IMR-90 (cell line): ENCODE measurements at regions not wholly inside any gene's neighbourhood (a gene's known extent, or its start where the extent isn't known, plus 50 kb on each side); places are given as distances from the start of the nearest gene placed in this dataset.
A peak's percentile ranks its signal among the peaks of the same experiment; 100 is the strongest.

Source experiments
- ATAC-seq: fragments of 200-7000 bp; cut with Tn5 transposase; 2 replicates; pipeline ENCODE4 v1.9.1; 2020; ENCODE audit warnings: low read depth, mild to moderate bottlenecking, moderate library complexity
- BruUV-seq: library from RNA; stranded (reverse); fragments of 400-500 nt; replicated peaks from 2 replicates; lab custom pipeline; 2021; lab: Mats Ljungman, UMichigan
- CTCF ChIA-PET: fragments of 300-600 bp; formaldehyde crosslinking; extraction: SDS; loops from one replicate; lab custom pipeline; 2021; ENCODE audit warnings: antibody characterized with exemption; lab: Yijun Ruan, JAX
- POLR2A ChIA-PET: fragments of 300-600 bp; sonication (Branson Sonifier 250); formaldehyde crosslinking; loops from one replicate; lab custom pipeline; 2022; ENCODE audit warnings: antibody characterized with exemption; ENCODE audit not compliant: unreplicated experiment; lab: Charles Lee
- DNase-seq: peaks from one replicate; pipeline ENCODE4 v3.0.0; 2013
- H2AFZ ChIP-seq: replicated peaks from 2 replicates; pipeline ENCODE3; 2013; ENCODE audit warnings: low read length, mild to moderate bottlenecking; ENCODE audit not compliant: poor library complexity
- H2AK5ac ChIP-seq: 2 replicates; pipeline ENCODE4 v1.6.1; 2013; ENCODE audit warnings: low read depth, low read length, inconsistent platforms
- H2AK9ac ChIP-seq: replicated peaks from 2 replicates; pipeline ENCODE3; 2013; ENCODE audit warnings: mild to moderate bottlenecking, low read depth, low read length, moderate library complexity; ENCODE audit not compliant: poor library complexity
- H2BK120ac ChIP-seq: 2 replicates; pipeline ENCODE4 v1.6.1; 2013; ENCODE audit warnings: low read depth, low read length, inconsistent platforms
- H2BK15ac ChIP-seq: 3 replicates; pipeline ENCODE4 v1.6.1; 2013; ENCODE audit warnings: low read depth, low read length, inconsistent platforms
- H2BK20ac ChIP-seq: 2 replicates; pipeline ENCODE4 v1.6.1; 2013; ENCODE audit warnings: low read depth, mild to moderate bottlenecking, inconsistent platforms, low read length, moderate library complexity
- H2BK5ac ChIP-seq: 2 replicates; pipeline ENCODE4 v1.6.1; 2013; ENCODE audit warnings: mild to moderate bottlenecking, low read depth, low read length, inconsistent platforms; ENCODE audit not compliant: poor library complexity, severe bottlenecking
- H3K14ac ChIP-seq: replicated peaks from 2 replicates; pipeline ENCODE4 v1.6.1; 2013; ENCODE audit warnings: low read depth, low read length, inconsistent platforms
- H3K18ac ChIP-seq: 2 replicates; pipeline ENCODE4 v1.6.1; 2013; ENCODE audit warnings: low read depth, low read length, control low read depth
- H3K23ac ChIP-seq: 2 replicates; pipeline ENCODE4 v1.6.1; 2013; ENCODE audit warnings: low read depth, low read length, inconsistent platforms
- H3K27ac ChIP-seq: 2 replicates; pipeline ENCODE4 v1.5.1; 2013; ENCODE audit warnings: mild to moderate bottlenecking, control low read depth, low read length; ENCODE audit not compliant: insufficient read depth
- H3K27me3 ChIP-seq: 2 replicates; pipeline ENCODE4 v1.6.1; 2013; ENCODE audit warnings: low read length; ENCODE audit not compliant: control insufficient read depth, insufficient read depth
- H3K36me3 ChIP-seq: 2 replicates; pipeline ENCODE4 v1.6.1; 2013; ENCODE audit warnings: low read length, mixed read lengths; ENCODE audit not compliant: control insufficient read depth, insufficient read depth
- H3K4ac ChIP-seq: 2 replicates; pipeline ENCODE4 v1.6.1; 2013; ENCODE audit warnings: low read depth, low read length, inconsistent platforms
- H3K4me1 ChIP-seq: 2 replicates; pipeline ENCODE4 v1.6.1; 2013; ENCODE audit warnings: low read length, mixed read lengths; ENCODE audit not compliant: control insufficient read depth, insufficient read depth
- H3K4me2 ChIP-seq: 2 replicates; pipeline ENCODE4 v1.6.1; 2013; ENCODE audit warnings: low read depth, mild to moderate bottlenecking, control low read depth, low read length, moderate library complexity
- H3K4me3 ChIP-seq: 2 replicates; pipeline ENCODE4 v1.5.1; 2013; ENCODE audit warnings: low read depth, mild to moderate bottlenecking, control low read depth, low read length, moderate library complexity; ENCODE audit not compliant: insufficient read depth
- H3K56ac ChIP-seq: 2 replicates; pipeline ENCODE4 v1.6.1; 2013; ENCODE audit warnings: low read length, inconsistent platforms; ENCODE audit not compliant: insufficient read depth; ENCODE audit errors: extremely low read depth
- H3K79me1 ChIP-seq, 2 experiments: 2 replicates each; pipeline ENCODE4 v1.6.1; 2013; ENCODE audit warnings: low read length in 2 of 2, inconsistent platforms in 1 of 2, low read depth in 1 of 2
- H3K9ac ChIP-seq: 2 replicates; pipeline ENCODE4 v1.6.1; 2013; ENCODE audit warnings: low read depth, low read length, control low read depth
- H3K9me1 ChIP-seq: 2 replicates; pipeline ENCODE4 v1.6.1; 2013; ENCODE audit warnings: low read length, inconsistent platforms; ENCODE audit not compliant: insufficient read depth
- H3K9me3 ChIP-seq: 2 replicates; pipeline ENCODE4 v1.6.1; 2013; ENCODE audit warnings: low read length; ENCODE audit not compliant: control insufficient read depth, insufficient read depth
- H4K20me1 ChIP-seq: 2 replicates; pipeline ENCODE4 v1.6.1; 2013; ENCODE audit warnings: low read length, inconsistent platforms; ENCODE audit not compliant: insufficient read depth
- H4K5ac ChIP-seq: 2 replicates; pipeline ENCODE4 v1.6.1; 2013; ENCODE audit warnings: mild to moderate bottlenecking, low read depth, low read length, control low read depth
- H4K8ac ChIP-seq, 2 experiments: 2 replicates each; pipeline ENCODE4 v1.6.1; 2013; ENCODE audit warnings: low read depth in 2 of 2, low read length in 2 of 2, control low read depth in 1 of 2, inconsistent platforms in 1 of 2
- H4K91ac ChIP-seq: 2 replicates; pipeline ENCODE4 v1.6.1; 2013; ENCODE audit warnings: low read depth, low read length, inconsistent platforms; ENCODE audit not compliant: insufficient read depth
- BHLHE40 ChIP-seq: fragments of 150-350 bp; IDR thresholded peaks from 2 replicates; pipeline ENCODE4 v1.6.1; 2016; ENCODE audit warnings: mild to moderate bottlenecking, low read depth, low read length
- CEBPB ChIP-seq: IDR thresholded peaks from 2 replicates; pipeline ENCODE4 v1.6.1; 2012; ENCODE audit warnings: low read depth, low read length, improper control_type of control experiment
- CHD1 ChIP-seq: IDR thresholded peaks from 2 replicates; pipeline ENCODE4 v1.6.1; 2012; ENCODE audit warnings: low read depth, low read length, improper control_type of control experiment
- ELK1 ChIP-seq: fragments of 150-350 bp; IDR thresholded peaks from 2 replicates; pipeline ENCODE4 v1.6.1; 2016; ENCODE audit warnings: low read depth, mild to moderate bottlenecking, low read length, moderate library complexity, borderline replicate concordance
- FOS ChIP-seq: fragments of 150-350 bp; IDR thresholded peaks from 2 replicates; pipeline ENCODE4 v1.6.1; 2016; ENCODE audit warnings: low read depth, low read length
- MAFK ChIP-seq: IDR thresholded peaks from 2 replicates; pipeline ENCODE4 v1.6.1; 2012; ENCODE audit warnings: low read depth, low read length, improper control_type of control experiment
- MAZ ChIP-seq: IDR thresholded peaks from 2 replicates; pipeline ENCODE4 v1.6.1; 2012; ENCODE audit warnings: low read depth, mild to moderate bottlenecking, low read length, improper control_type of control experiment, moderate library complexity, borderline replicate concordance
- MXI1 ChIP-seq: IDR thresholded peaks from 2 replicates; pipeline ENCODE4 v1.6.1; 2012; ENCODE audit warnings: low read depth, mild to moderate bottlenecking, low read length, moderate library complexity, borderline replicate concordance
- NFE2L2 ChIP-seq: fragments of 150-350 bp; IDR thresholded peaks from 2 replicates; pipeline ENCODE4 v1.6.1; 2016; ENCODE audit warnings: low read depth, mild to moderate bottlenecking, low read length
- POLR2A ChIP-seq: IDR thresholded peaks from 2 replicates; pipeline ENCODE4 v1.6.1; 2012; ENCODE audit warnings: mild to moderate bottlenecking, low read depth, low read length
- RAD21 ChIP-seq: IDR thresholded peaks from 2 replicates; pipeline ENCODE4 v1.6.1; 2012; ENCODE audit warnings: low read length, improper control_type of control experiment
- RCOR1 ChIP-seq: IDR thresholded peaks from 2 replicates; pipeline ENCODE4 v1.6.1; 2012; ENCODE audit warnings: mild to moderate bottlenecking, low read length, improper control_type of control experiment; ENCODE audit not compliant: insufficient replicate concordance
- RFX5 ChIP-seq: IDR thresholded peaks from 2 replicates; pipeline ENCODE4 v1.8.0; 2012; ENCODE audit warnings: low read depth, mild to moderate bottlenecking, low read length, moderate library complexity
- SMC3 ChIP-seq: fragments of 150-350 bp; IDR thresholded peaks from 2 replicates; pipeline ENCODE4 v1.6.1; 2016; ENCODE audit warnings: low read depth, mild to moderate bottlenecking, antibody characterized with exemption, low read length, moderate library complexity
- WGBS, 2 experiments: methylation state at CpG; one replicate each; pipeline versions ENCODE4 v1.1.5 to v1.1.7; 2013; ENCODE audit warnings: missing lambda C conversion rate in 2 of 2; ENCODE audit not compliant: insufficient read length in 1 of 2; ENCODE audit errors: extremely low coverage in 2 of 2; 5-methylcytosine and 5-hydroxymethylcytosine counted together
- dilution Hi-C: fragments of 300-500 bp; cut with HindIII; formaldehyde crosslinking; loops from one replicate; pipeline ENCODE4 v1.14.3; 2018; ENCODE audit warnings: low sequenced_read_pairs; ENCODE audit not compliant: unreplicated experiment
- in situ Hi-C: fragments of 300-500 bp; cut with MboI; formaldehyde crosslinking; loops from 3 replicates; pipeline ENCODE4 v1.14.3; 2019; ENCODE audit warnings: low sequenced_read_pairs, inconsistent platforms, mixed read lengths
- intact Hi-C: fragments of 100-400 bp; cut with micrococcal nuclease; formaldehyde crosslinking; loops from 2 replicates; pipeline ENCODE4 v1.10.0; 2022
- TF ChIP-seq, protein P1 (sequence below): conservative IDR thresholded peaks from 2 replicates; pipeline ENCODE4 v1.5.1; 2012; ENCODE audit warnings: mild to moderate bottlenecking, low read depth, low read length, improper control_type of control experiment
- TF ChIP-seq, protein P2 (sequence below): fragments of 150-350 bp; IDR thresholded peaks from 2 replicates; pipeline ENCODE4 v1.6.1; 2017; ENCODE audit warnings: mild to moderate bottlenecking, antibody characterized with exemption, low read length, low read depth

- H3K9me3 ChIP-seq, result no peaks in the 10 kb centered on the region
- H3K56ac ChIP-seq, result no peak overlapping the region
- H2BK120ac ChIP-seq, result no peak overlapping the region
- no peaks in the 10 kb centered on the region for H3K36me3 ChIP-seq
- no peak overlapping the region for H3K23ac ChIP-seq
- H2AFZ ChIP-seq, result peak overlapping the region; percentile 5
- H2BK15ac ChIP-seq, result no peak overlapping the region
- no peak overlapping the region for H2BK5ac ChIP-seq
- H3K4me2 ChIP-seq, result no peak overlapping the region
- H4K5ac ChIP-seq, result no peak overlapping the region
- H3K79me1 ChIP-seq, result no peaks in the 10 kb centered on the region
- dilution Hi-C loops, result no loop called here
- CTCF ChIA-PET, result no interaction called here
- in situ Hi-C loops, result no loop called here
- no peaks in the 10 kb centered on the region for H3K4me1 ChIP-seq
- H3K27ac ChIP-seq, result no peak overlapping the region
- TF ChIP-seq, protein P1, sequence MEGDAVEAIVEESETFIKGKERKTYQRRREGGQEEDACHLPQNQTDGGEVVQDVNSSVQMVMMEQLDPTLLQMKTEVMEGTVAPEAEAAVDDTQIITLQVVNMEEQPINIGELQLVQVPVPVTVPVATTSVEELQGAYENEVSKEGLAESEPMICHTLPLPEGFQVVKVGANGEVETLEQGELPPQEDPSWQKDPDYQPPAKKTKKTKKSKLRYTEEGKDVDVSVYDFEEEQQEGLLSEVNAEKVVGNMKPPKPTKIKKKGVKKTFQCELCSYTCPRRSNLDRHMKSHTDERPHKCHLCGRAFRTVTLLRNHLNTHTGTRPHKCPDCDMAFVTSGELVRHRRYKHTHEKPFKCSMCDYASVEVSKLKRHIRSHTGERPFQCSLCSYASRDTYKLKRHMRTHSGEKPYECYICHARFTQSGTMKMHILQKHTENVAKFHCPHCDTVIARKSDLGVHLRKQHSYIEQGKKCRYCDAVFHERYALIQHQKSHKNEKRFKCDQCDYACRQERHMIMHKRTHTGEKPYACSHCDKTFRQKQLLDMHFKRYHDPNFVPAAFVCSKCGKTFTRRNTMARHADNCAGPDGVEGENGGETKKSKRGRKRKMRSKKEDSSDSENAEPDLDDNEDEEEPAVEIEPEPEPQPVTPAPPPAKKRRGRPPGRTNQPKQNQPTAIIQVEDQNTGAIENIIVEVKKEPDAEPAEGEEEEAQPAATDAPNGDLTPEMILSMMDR, result no peak
- peak; percentile 63; the same call in 1 of the 2 replicates for TF ChIP-seq FOS
- no peak for TF ChIP-seq MAZ
- no peak for TF ChIP-seq POLR2A
- TF ChIP-seq ELK1, result no peak
- TF ChIP-seq RCOR1, result no peak
- TF ChIP-seq, protein P2, sequence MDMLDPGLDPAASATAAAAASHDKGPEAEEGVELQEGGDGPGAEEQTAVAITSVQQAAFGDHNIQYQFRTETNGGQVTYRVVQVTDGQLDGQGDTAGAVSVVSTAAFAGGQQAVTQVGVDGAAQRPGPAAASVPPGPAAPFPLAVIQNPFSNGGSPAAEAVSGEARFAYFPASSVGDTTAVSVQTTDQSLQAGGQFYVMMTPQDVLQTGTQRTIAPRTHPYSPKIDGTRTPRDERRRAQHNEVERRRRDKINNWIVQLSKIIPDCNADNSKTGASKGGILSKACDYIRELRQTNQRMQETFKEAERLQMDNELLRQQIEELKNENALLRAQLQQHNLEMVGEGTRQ, result no peak
- TF ChIP-seq CHD1, result no peak
- peak; percentile 57; the same call in 1 of the 2 replicates for TF ChIP-seq RFX5
- no peak for TF ChIP-seq NFE2L2
- no peak for TF ChIP-seq RAD21
- no peak for TF ChIP-seq CEBPB
- no peak for TF ChIP-seq MXI1
- TF ChIP-seq BHLHE40, result peak; percentile 84
- TF ChIP-seq SMC3, result no peak
- 0 out of 2 replicates have a peak, but pooled peaks have one; percentile 4 for TF ChIP-seq MAFK
- no peak overlapping the region for H4K91ac ChIP-seq
- H3K4me3 ChIP-seq, result no peak overlapping the region
- peak; percentile 96 for DNase-seq
- H2AK5ac ChIP-seq, result no peak overlapping the region
- no peaks in the 10 kb centered on the region for H4K20me1 ChIP-seq
- no peak overlapping the region for H2BK20ac ChIP-seq
- H3K9me1 ChIP-seq, result no peaks in the 10 kb centered on the region
- H3K27me3 ChIP-seq, result peaks cover 12% of the 10 kb centered on the region
- peak; percentile 81 for ATAC-seq
- POLR2A ChIA-PET, result no interaction called here
- H3K14ac ChIP-seq, result no peak overlapping the region
- H2AK9ac ChIP-seq, result no peak overlapping the region
- no peak overlapping the region for H3K18ac ChIP-seq
- intact Hi-C loops, result no loop called here
- H3K4ac ChIP-seq, result no peak overlapping the region
- H4K8ac ChIP-seq, result no peak overlapping the region
- no peak overlapping the region for H3K9ac ChIP-seq
- WGBS, 2 experiments, result 17% methylated on average over 1 of the region's 9 CpGs; no CpG with 5 or more reads in 1 of the 2 experiments
- no TSS peak for BruUV-seq
Observed at GRCh38 chr2:176491172-176491904, 222.1 kb downstream of the MTX2 start.
